IMR-90 (cell line): ENCODE measurements at regions not wholly inside any gene's neighbourhood (a gene's known extent, or its start where the extent isn't known, plus 50 kb on each side); places are given as distances from the start of the nearest gene placed in this dataset.

Experiments
- ATAC-seq: fragments of 200-7000 bp; cut with Tn5 transposase; 2 replicates; pipeline ENCODE4 v1.9.1; 2020; ENCODE audit warnings: low read depth, mild to moderate bottlenecking, moderate library complexity
- BruUV-seq: library from RNA; stranded (reverse); fragments of 400-500 nt; replicated peaks from 2 replicates; lab custom pipeline; 2021; lab: Mats Ljungman, UMichigan
- CTCF ChIA-PET: fragments of 300-600 bp; formaldehyde crosslinking; extraction: SDS; loops from one replicate; lab custom pipeline; 2021; ENCODE audit warnings: antibody characterized with exemption; lab: Yijun Ruan, JAX
- POLR2A ChIA-PET: fragments of 300-600 bp; sonication (Branson Sonifier 250); formaldehyde crosslinking; loops from one replicate; lab custom pipeline; 2022; ENCODE audit warnings: antibody characterized with exemption; ENCODE audit not compliant: unreplicated experiment; lab: Charles Lee
- DNase-seq: peaks from one replicate; pipeline ENCODE4 v3.0.0; 2013
- H2AFZ ChIP-seq: replicated peaks from 2 replicates; pipeline ENCODE3; 2013; ENCODE audit warnings: low read length, mild to moderate bottlenecking; ENCODE audit not compliant: poor library complexity
- H2AK5ac ChIP-seq: 2 replicates; pipeline ENCODE4 v1.6.1; 2013; ENCODE audit warnings: low read depth, low read length, inconsistent platforms
- H2AK9ac ChIP-seq: replicated peaks from 2 replicates; pipeline ENCODE3; 2013; ENCODE audit warnings: mild to moderate bottlenecking, low read depth, low read length, moderate library complexity; ENCODE audit not compliant: poor library complexity
- H2BK120ac ChIP-seq: 2 replicates; pipeline ENCODE4 v1.6.1; 2013; ENCODE audit warnings: low read depth, low read length, inconsistent platforms
- H2BK15ac ChIP-seq: 3 replicates; pipeline ENCODE4 v1.6.1; 2013; ENCODE audit warnings: low read depth, low read length, inconsistent platforms
- H2BK20ac ChIP-seq: 2 replicates; pipeline ENCODE4 v1.6.1; 2013; ENCODE audit warnings: low read depth, mild to moderate bottlenecking, inconsistent platforms, low read length, moderate library complexity
- H2BK5ac ChIP-seq: 2 replicates; pipeline ENCODE4 v1.6.1; 2013; ENCODE audit warnings: mild to moderate bottlenecking, low read depth, low read length, inconsistent platforms; ENCODE audit not compliant: poor library complexity, severe bottlenecking
- H3K14ac ChIP-seq: replicated peaks from 2 replicates; pipeline ENCODE4 v1.6.1; 2013; ENCODE audit warnings: low read depth, low read length, inconsistent platforms
- H3K18ac ChIP-seq: 2 replicates; pipeline ENCODE4 v1.6.1; 2013; ENCODE audit warnings: low read depth, low read length, control low read depth
- H3K23ac ChIP-seq: 2 replicates; pipeline ENCODE4 v1.6.1; 2013; ENCODE audit warnings: low read depth, low read length, inconsistent platforms
- H3K27ac ChIP-seq: 2 replicates; pipeline ENCODE4 v1.5.1; 2013; ENCODE audit warnings: mild to moderate bottlenecking, control low read depth, low read length; ENCODE audit not compliant: insufficient read depth
- H3K27me3 ChIP-seq: 2 replicates; pipeline ENCODE4 v1.6.1; 2013; ENCODE audit warnings: low read length; ENCODE audit not compliant: control insufficient read depth, insufficient read depth
- H3K36me3 ChIP-seq: 2 replicates; pipeline ENCODE4 v1.6.1; 2013; ENCODE audit warnings: low read length, mixed read lengths; ENCODE audit not compliant: control insufficient read depth, insufficient read depth
- H3K4ac ChIP-seq: 2 replicates; pipeline ENCODE4 v1.6.1; 2013; ENCODE audit warnings: low read depth, low read length, inconsistent platforms
- H3K4me1 ChIP-seq: 2 replicates; pipeline ENCODE4 v1.6.1; 2013; ENCODE audit warnings: low read length, mixed read lengths; ENCODE audit not compliant: control insufficient read depth, insufficient read depth
- H3K4me2 ChIP-seq: 2 replicates; pipeline ENCODE4 v1.6.1; 2013; ENCODE audit warnings: low read depth, mild to moderate bottlenecking, control low read depth, low read length, moderate library complexity
- H3K4me3 ChIP-seq: 2 replicates; pipeline ENCODE4 v1.5.1; 2013; ENCODE audit warnings: low read depth, mild to moderate bottlenecking, control low read depth, low read length, moderate library complexity; ENCODE audit not compliant: insufficient read depth
- H3K56ac ChIP-seq: 2 replicates; pipeline ENCODE4 v1.6.1; 2013; ENCODE audit warnings: low read length, inconsistent platforms; ENCODE audit not compliant: insufficient read depth; ENCODE audit errors: extremely low read depth
- H3K79me1 ChIP-seq, 2 experiments: 2 replicates each; pipeline ENCODE4 v1.6.1; 2013; ENCODE audit warnings: low read length in 2 of 2, inconsistent platforms in 1 of 2, low read depth in 1 of 2
- H3K9ac ChIP-seq: 2 replicates; pipeline ENCODE4 v1.6.1; 2013; ENCODE audit warnings: low read depth, low read length, control low read depth
- H3K9me1 ChIP-seq: 2 replicates; pipeline ENCODE4 v1.6.1; 2013; ENCODE audit warnings: low read length, inconsistent platforms; ENCODE audit not compliant: insufficient read depth
- H3K9me3 ChIP-seq: 2 replicates; pipeline ENCODE4 v1.6.1; 2013; ENCODE audit warnings: low read length; ENCODE audit not compliant: control insufficient read depth, insufficient read depth
- H4K20me1 ChIP-seq: 2 replicates; pipeline ENCODE4 v1.6.1; 2013; ENCODE audit warnings: low read length, inconsistent platforms; ENCODE audit not compliant: insufficient read depth
- H4K5ac ChIP-seq: 2 replicates; pipeline ENCODE4 v1.6.1; 2013; ENCODE audit warnings: mild to moderate bottlenecking, low read depth, low read length, control low read depth
- H4K8ac ChIP-seq, 2 experiments: 2 replicates each; pipeline ENCODE4 v1.6.1; 2013; ENCODE audit warnings: low read depth in 2 of 2, low read length in 2 of 2, control low read depth in 1 of 2, inconsistent platforms in 1 of 2
- H4K91ac ChIP-seq: 2 replicates; pipeline ENCODE4 v1.6.1; 2013; ENCODE audit warnings: low read depth, low read length, inconsistent platforms; ENCODE audit not compliant: insufficient read depth
- BHLHE40 ChIP-seq: fragments of 150-350 bp; IDR thresholded peaks from 2 replicates; pipeline ENCODE4 v1.6.1; 2016; ENCODE audit warnings: mild to moderate bottlenecking, low read depth, low read length
- CEBPB ChIP-seq: IDR thresholded peaks from 2 replicates; pipeline ENCODE4 v1.6.1; 2012; ENCODE audit warnings: low read depth, low read length, improper control_type of control experiment
- CHD1 ChIP-seq: IDR thresholded peaks from 2 replicates; pipeline ENCODE4 v1.6.1; 2012; ENCODE audit warnings: low read depth, low read length, improper control_type of control experiment
- FOS ChIP-seq: fragments of 150-350 bp; IDR thresholded peaks from 2 replicates; pipeline ENCODE4 v1.6.1; 2016; ENCODE audit warnings: low read depth, low read length
- MAFK ChIP-seq: IDR thresholded peaks from 2 replicates; pipeline ENCODE4 v1.6.1; 2012; ENCODE audit warnings: low read depth, low read length, improper control_type of control experiment
- MAZ ChIP-seq: IDR thresholded peaks from 2 replicates; pipeline ENCODE4 v1.6.1; 2012; ENCODE audit warnings: low read depth, mild to moderate bottlenecking, low read length, improper control_type of control experiment, moderate library complexity, borderline replicate concordance
- MXI1 ChIP-seq: IDR thresholded peaks from 2 replicates; pipeline ENCODE4 v1.6.1; 2012; ENCODE audit warnings: low read depth, mild to moderate bottlenecking, low read length, moderate library complexity, borderline replicate concordance
- NFE2L2 ChIP-seq: fragments of 150-350 bp; IDR thresholded peaks from 2 replicates; pipeline ENCODE4 v1.6.1; 2016; ENCODE audit warnings: low read depth, mild to moderate bottlenecking, low read length
- POLR2A ChIP-seq: IDR thresholded peaks from 2 replicates; pipeline ENCODE4 v1.6.1; 2012; ENCODE audit warnings: mild to moderate bottlenecking, low read depth, low read length
- RAD21 ChIP-seq: IDR thresholded peaks from 2 replicates; pipeline ENCODE4 v1.6.1; 2012; ENCODE audit warnings: low read length, improper control_type of control experiment
- RCOR1 ChIP-seq: IDR thresholded peaks from 2 replicates; pipeline ENCODE4 v1.6.1; 2012; ENCODE audit warnings: mild to moderate bottlenecking, low read length, improper control_type of control experiment; ENCODE audit not compliant: insufficient replicate concordance
- RFX5 ChIP-seq: IDR thresholded peaks from 2 replicates; pipeline ENCODE4 v1.8.0; 2012; ENCODE audit warnings: low read depth, mild to moderate bottlenecking, low read length, moderate library complexity
- SMC3 ChIP-seq: fragments of 150-350 bp; IDR thresholded peaks from 2 replicates; pipeline ENCODE4 v1.6.1; 2016; ENCODE audit warnings: low read depth, mild to moderate bottlenecking, antibody characterized with exemption, low read length, moderate library complexity
- WGBS, 2 experiments: methylation state at CpG; one replicate each; pipeline versions ENCODE4 v1.1.5 to v1.1.7; 2013; ENCODE audit warnings: missing lambda C conversion rate in 2 of 2; ENCODE audit not compliant: insufficient read length in 1 of 2; ENCODE audit errors: extremely low coverage in 2 of 2; 5-methylcytosine and 5-hydroxymethylcytosine counted together
- dilution Hi-C: fragments of 300-500 bp; cut with HindIII; formaldehyde crosslinking; loops from one replicate; pipeline ENCODE4 v1.14.3; 2018; ENCODE audit warnings: low sequenced_read_pairs; ENCODE audit not compliant: unreplicated experiment
- in situ Hi-C: fragments of 300-500 bp; cut with MboI; formaldehyde crosslinking; loops from 3 replicates; pipeline ENCODE4 v1.14.3; 2019; ENCODE audit warnings: low sequenced_read_pairs, inconsistent platforms, mixed read lengths
- intact Hi-C: fragments of 100-400 bp; cut with micrococcal nuclease; formaldehyde crosslinking; loops from 2 replicates; pipeline ENCODE4 v1.10.0; 2022
- TF ChIP-seq, protein P1 (sequence below): fragments of 150-350 bp; IDR thresholded peaks from 2 replicates; pipeline ENCODE4 v1.6.1; 2017; ENCODE audit warnings: mild to moderate bottlenecking, antibody characterized with exemption, low read length, low read depth
- TF ChIP-seq, protein P2 (sequence below): fragments of 150-350 bp; IDR thresholded peaks from 2 replicates; pipeline ENCODE4 v1.6.1; 2016; ENCODE audit warnings: low read depth, mild to moderate bottlenecking, low read length, moderate library complexity, borderline replicate concordance
- TF ChIP-seq, protein P3 (sequence below): conservative IDR thresholded peaks from 2 replicates; pipeline ENCODE4 v1.5.1; 2012; ENCODE audit warnings: mild to moderate bottlenecking, low read depth, low read length, improper control_type of control experiment

DNA sequence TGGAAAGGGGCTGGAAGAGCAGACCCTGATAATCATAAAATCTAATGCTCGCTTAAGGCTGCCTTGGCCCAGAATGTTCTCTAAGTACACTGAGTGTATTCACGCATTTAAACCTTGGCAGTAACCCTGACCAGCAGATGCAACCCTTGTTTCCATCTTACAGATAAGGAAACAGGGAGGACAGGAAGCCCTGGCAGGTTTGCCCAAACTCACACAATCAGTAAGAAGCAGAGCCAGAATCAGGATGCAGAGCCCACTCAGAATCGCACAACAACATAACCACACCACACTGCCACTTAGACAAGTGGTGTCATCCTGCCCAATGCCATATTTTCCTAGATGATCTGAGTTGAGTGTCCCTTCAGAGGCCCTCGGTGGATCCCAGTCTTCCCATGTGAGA is 214.5 kb upstream of the HES1 start:
- Histone ChIP-seq H3K36me3 (no peaks in the 10 kb centered on the region), H3K9ac (no peak overlapping the region), H3K27ac (no peak overlapping the region), H3K14ac (no peak overlapping the region), H2BK20ac (no peak overlapping the region), H3K4me2 (no peak overlapping the region), H2AK9ac (no peak overlapping the region), H2BK120ac (no peak overlapping the region), H3K56ac (no peak overlapping the region), H3K4me3 (no peak overlapping the region), H2BK5ac (no peak overlapping the region), H3K79me1 (no peaks in the 10 kb centered on the region), H4K5ac (no peak overlapping the region), H3K9me1 (no peaks in the 10 kb centered on the region), H3K18ac (no peak overlapping the region), H3K4me1 (no peaks in the 10 kb centered on the region), H3K27me3 (peaks cover 7% of the 10 kb centered on the region), H4K20me1 (no peaks in the 10 kb centered on the region), H3K9me3 (no peaks in the 10 kb centered on the region), H3K4ac (no peak overlapping the region), H2BK15ac (no peak overlapping the region), H4K91ac (no peak overlapping the region), H3K23ac (no peak overlapping the region), H2AFZ (no peak overlapping the region), H2AK5ac (no peak overlapping the region), H4K8ac (no peak overlapping the region)
- intact Hi-C loops, result no loop called here
- POLR2A ChIA-PET, result no interaction called here
- dilution Hi-C loops, result no loop called here
- in situ Hi-C loops, result no loop called here
- no CpG with 5 or more reads among the region's 4 CpGs for WGBS, 2 experiments
- no peak for DNase-seq
- no TSS peak for BruUV-seq
- no peak for ATAC-seq
- TF ChIP-seq RFX5, result no peak
- no peak for TF ChIP-seq MXI1
- no peak for TF ChIP-seq CHD1
- no peak for TF ChIP-seq NFE2L2
- no peak for TF ChIP-seq CEBPB
- TF ChIP-seq, protein P1, sequence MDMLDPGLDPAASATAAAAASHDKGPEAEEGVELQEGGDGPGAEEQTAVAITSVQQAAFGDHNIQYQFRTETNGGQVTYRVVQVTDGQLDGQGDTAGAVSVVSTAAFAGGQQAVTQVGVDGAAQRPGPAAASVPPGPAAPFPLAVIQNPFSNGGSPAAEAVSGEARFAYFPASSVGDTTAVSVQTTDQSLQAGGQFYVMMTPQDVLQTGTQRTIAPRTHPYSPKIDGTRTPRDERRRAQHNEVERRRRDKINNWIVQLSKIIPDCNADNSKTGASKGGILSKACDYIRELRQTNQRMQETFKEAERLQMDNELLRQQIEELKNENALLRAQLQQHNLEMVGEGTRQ, result no peak
- TF ChIP-seq RCOR1, result no peak
- no peak for TF ChIP-seq MAZ
- no peak for TF ChIP-seq BHLHE40
- no peak for TF ChIP-seq RAD21
- TF ChIP-seq MAFK, result no peak
- TF ChIP-seq, protein P2, sequence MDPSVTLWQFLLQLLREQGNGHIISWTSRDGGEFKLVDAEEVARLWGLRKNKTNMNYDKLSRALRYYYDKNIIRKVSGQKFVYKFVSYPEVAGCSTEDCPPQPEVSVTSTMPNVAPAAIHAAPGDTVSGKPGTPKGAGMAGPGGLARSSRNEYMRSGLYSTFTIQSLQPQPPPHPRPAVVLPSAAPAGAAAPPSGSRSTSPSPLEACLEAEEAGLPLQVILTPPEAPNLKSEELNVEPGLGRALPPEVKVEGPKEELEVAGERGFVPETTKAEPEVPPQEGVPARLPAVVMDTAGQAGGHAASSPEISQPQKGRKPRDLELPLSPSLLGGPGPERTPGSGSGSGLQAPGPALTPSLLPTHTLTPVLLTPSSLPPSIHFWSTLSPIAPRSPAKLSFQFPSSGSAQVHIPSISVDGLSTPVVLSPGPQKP, result no peak
- TF ChIP-seq, protein P3, sequence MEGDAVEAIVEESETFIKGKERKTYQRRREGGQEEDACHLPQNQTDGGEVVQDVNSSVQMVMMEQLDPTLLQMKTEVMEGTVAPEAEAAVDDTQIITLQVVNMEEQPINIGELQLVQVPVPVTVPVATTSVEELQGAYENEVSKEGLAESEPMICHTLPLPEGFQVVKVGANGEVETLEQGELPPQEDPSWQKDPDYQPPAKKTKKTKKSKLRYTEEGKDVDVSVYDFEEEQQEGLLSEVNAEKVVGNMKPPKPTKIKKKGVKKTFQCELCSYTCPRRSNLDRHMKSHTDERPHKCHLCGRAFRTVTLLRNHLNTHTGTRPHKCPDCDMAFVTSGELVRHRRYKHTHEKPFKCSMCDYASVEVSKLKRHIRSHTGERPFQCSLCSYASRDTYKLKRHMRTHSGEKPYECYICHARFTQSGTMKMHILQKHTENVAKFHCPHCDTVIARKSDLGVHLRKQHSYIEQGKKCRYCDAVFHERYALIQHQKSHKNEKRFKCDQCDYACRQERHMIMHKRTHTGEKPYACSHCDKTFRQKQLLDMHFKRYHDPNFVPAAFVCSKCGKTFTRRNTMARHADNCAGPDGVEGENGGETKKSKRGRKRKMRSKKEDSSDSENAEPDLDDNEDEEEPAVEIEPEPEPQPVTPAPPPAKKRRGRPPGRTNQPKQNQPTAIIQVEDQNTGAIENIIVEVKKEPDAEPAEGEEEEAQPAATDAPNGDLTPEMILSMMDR, result no peak
- no peak for TF ChIP-seq POLR2A
- TF ChIP-seq SMC3, result no peak
- no peak for TF ChIP-seq FOS
- CTCF ChIA-PET, result no interaction called here
